ENCODE measurements at regions not wholly inside any gene's neighbourhood (a gene's known extent, or its start where the extent isn't known, plus 50 kb on each side); places are given as distances from the start of the nearest gene placed in this dataset.

GRCh38 chr16:6020162-6020985 lies 922.8 kb upstream of the EEF2KMT start:
- no peak overlapping the region for H4K91ac ChIP-seq (ENCODE audit: insufficient read depth, low read depth, low read length)
- no peaks in the 10 kb centered on the region for H3K36me3 ChIP-seq (ENCODE audit: control insufficient read depth, insufficient read depth, low read length)
- no peak overlapping the region for H3K4me3 ChIP-seq (ENCODE audit: insufficient read depth, low read depth, low read length)
- no peak overlapping the region for H3K9ac ChIP-seq (ENCODE audit: low read depth, low read length)
- no peak overlapping the region for H2BK15ac ChIP-seq (ENCODE audit: low read depth, low read length)
- H4K20me1 ChIP-seq (ENCODE audit: insufficient read depth, low read length), result no peaks in the 10 kb centered on the region
- POLR2A ChIA-PET (ENCODE audit: unreplicated experiment), result no interaction called here
- H2BK20ac ChIP-seq (ENCODE audit: low read depth, low read length), result no peak overlapping the region
- H3K27me3 ChIP-seq (ENCODE audit: control insufficient read depth, insufficient read depth, low read length), result no peaks in the 10 kb centered on the region
- H3K27ac ChIP-seq (ENCODE audit: insufficient read depth, low read length), result no peak overlapping the region
- in situ Hi-C loops (cut with MboI; ENCODE audit: low sequenced_read_pairs) (no loop called here), dilution Hi-C loops (cut with HindIII; ENCODE audit: low sequenced_read_pairs, unreplicated experiment) (no loop called here), intact Hi-C loops (cut with micrococcal nuclease) (no loop called here)
- DNase-seq, result no peak
- no peak overlapping the region for H2AK5ac ChIP-seq (ENCODE audit: low read depth, low read length)
- BruUV-seq (replicated peaks), result no TSS peak
- H3K23ac ChIP-seq (ENCODE audit: low read depth, low read length), result no peak overlapping the region
- H4K5ac ChIP-seq (ENCODE audit: low read depth, low read length), result no peak overlapping the region
- no peak for TF ChIP-seq FOS (IDR thresholded peaks at IDR 0.05; ENCODE audit: low read depth, low read length)
- no peak for TF ChIP-seq RFX5 (IDR thresholded peaks at IDR 0.05; ENCODE audit: low read depth, low read length)
- TF ChIP-seq USF2 (IDR thresholded peaks at IDR 0.05; ENCODE audit: low read depth, low read length), result no peak
- no peak for TF ChIP-seq SMC3 (IDR thresholded peaks at IDR 0.05; ENCODE audit: low read depth, low read length)
- no peak for TF ChIP-seq MAFK (IDR thresholded peaks at IDR 0.05; ENCODE audit: low read depth, low read length)
- no peak for TF ChIP-seq POLR2A (IDR thresholded peaks at IDR 0.05; ENCODE audit: low read depth, low read length)
- TF ChIP-seq MXI1 (IDR thresholded peaks at IDR 0.05; ENCODE audit: borderline replicate concordance, low read depth, low read length), result no peak
- no peak for TF ChIP-seq CTCF (conservative IDR thresholded peaks at IDR 0.05; ENCODE audit: low read depth, low read length)
- no peak for TF ChIP-seq CEBPB (IDR thresholded peaks at IDR 0.05; ENCODE audit: low read depth, low read length)
- TF ChIP-seq BHLHE40 (IDR thresholded peaks at IDR 0.05; ENCODE audit: low read depth, low read length), result no peak
- no peak for TF ChIP-seq RCOR1 (IDR thresholded peaks at IDR 0.05; ENCODE audit: insufficient replicate concordance, low read length)
- TF ChIP-seq MAZ (IDR thresholded peaks at IDR 0.05; ENCODE audit: borderline replicate concordance, low read depth, low read length), result no peak
- TF ChIP-seq RAD21 (IDR thresholded peaks at IDR 0.05; ENCODE audit: low read length), result no peak
- no peak for TF ChIP-seq ELK1 (IDR thresholded peaks at IDR 0.05; ENCODE audit: borderline replicate concordance, low read depth, low read length)
- no peak for TF ChIP-seq NFE2L2 (IDR thresholded peaks at IDR 0.05; ENCODE audit: low read depth, low read length)
- TF ChIP-seq CHD1 (IDR thresholded peaks at IDR 0.05; ENCODE audit: low read depth, low read length), result no peak
- H4K8ac ChIP-seq (ENCODE audit: low read depth in 2 of 2, low read length in 2 of 2), result no peak overlapping the region
- H3K14ac ChIP-seq (replicated peaks; ENCODE audit: low read depth, low read length), result no peak overlapping the region
- H2AFZ ChIP-seq (replicated peaks; ENCODE audit: low read length, poor library complexity), result no peak overlapping the region
- CTCF ChIA-PET, result interaction anchor here (0.7 kb wide), 1 partner anchor 720 kb away, joined by 3 read pairs; no protein-coding TSS in a partner anchor
- no peaks in the 10 kb centered on the region for H3K79me1 ChIP-seq (ENCODE audit: low read depth in 1 of 2, low read length in 2 of 2)
- 0% methylated on average over 6 of the region's 41 CpGs; no CpG with 5 or more reads in 1 of the 2 experiments for WGBS, 2 experiments (ENCODE audit: extremely low coverage in 2 of 2, insufficient read length in 1 of 2)
- H2BK120ac ChIP-seq (ENCODE audit: low read depth, low read length), result no peak overlapping the region
- no peak overlapping the region for H3K18ac ChIP-seq (ENCODE audit: low read depth, low read length)
- no peak overlapping the region for H3K56ac ChIP-seq (ENCODE audit: extremely low read depth, insufficient read depth, low read length)
- H3K9me3 ChIP-seq (ENCODE audit: control insufficient read depth, insufficient read depth, low read length), result peaks cover 10% of the 10 kb centered on the region
- H3K4me1 ChIP-seq (ENCODE audit: control insufficient read depth, insufficient read depth, low read length), result no peaks in the 10 kb centered on the region
- no peak overlapping the region for H3K4ac ChIP-seq (ENCODE audit: low read depth, low read length)
- no peak overlapping the region for H2AK9ac ChIP-seq (replicated peaks; ENCODE audit: low read depth, low read length, poor library complexity)
- no peak overlapping the region for H3K4me2 ChIP-seq (ENCODE audit: low read depth, low read length)
- ATAC-seq (ENCODE audit: low read depth), result no peak
- H3K9me1 ChIP-seq (ENCODE audit: insufficient read depth, low read length), result no peaks in the 10 kb centered on the region
- no peak overlapping the region for H2BK5ac ChIP-seq (ENCODE audit: low read depth, low read length, poor library complexity, severe bottlenecking)
